GM10266 (cell line): ENCODE measurements at regions not wholly inside any gene's neighbourhood (a gene's known extent, or its start where the extent isn't known, plus 50 kb on each side); places are given as distances from the start of the nearest gene placed in this dataset.
"Not testable (repeated sequence)": the region's sequence is repeated elsewhere in the genome, so short reads cannot be mapped to it uniquely, and the experiment has no call there.

Source experiments
- DNase-seq: peaks from one replicate; pipeline ENCODE4 v3.0.0; 2012; ENCODE audit errors: extremely low spot score
- TF ChIP-seq, protein P1 (sequence below): IDR thresholded peaks from 2 replicates; pipeline ENCODE4 v1.5.1; 2012; ENCODE audit warnings: mild to moderate bottlenecking, low read depth; ENCODE audit not compliant: control insufficient read depth, insufficient read depth; ENCODE audit errors: missing control alignments

DNA sequence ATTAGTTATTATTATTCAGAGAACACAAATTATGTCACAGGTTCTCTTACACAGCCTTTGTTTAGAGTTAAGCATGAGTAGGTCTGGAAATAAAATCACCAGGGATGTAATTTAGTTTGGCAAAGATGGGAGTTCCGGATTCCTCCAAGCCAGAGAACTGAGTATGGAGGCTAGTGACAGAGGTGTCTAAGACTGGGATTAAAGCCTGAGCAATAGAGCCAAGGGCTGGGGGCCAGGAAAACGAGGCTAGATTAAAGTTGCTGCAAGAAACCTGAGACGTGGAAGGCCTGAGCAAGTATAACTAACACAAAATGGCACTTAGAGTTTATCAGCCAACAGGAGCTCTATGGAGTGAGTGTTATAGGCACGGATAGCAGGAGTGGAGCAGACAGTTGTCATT, 381.6 kb downstream of the SRGAP2C start:
- no peak for DNase-seq
- TF ChIP-seq, protein P1, sequence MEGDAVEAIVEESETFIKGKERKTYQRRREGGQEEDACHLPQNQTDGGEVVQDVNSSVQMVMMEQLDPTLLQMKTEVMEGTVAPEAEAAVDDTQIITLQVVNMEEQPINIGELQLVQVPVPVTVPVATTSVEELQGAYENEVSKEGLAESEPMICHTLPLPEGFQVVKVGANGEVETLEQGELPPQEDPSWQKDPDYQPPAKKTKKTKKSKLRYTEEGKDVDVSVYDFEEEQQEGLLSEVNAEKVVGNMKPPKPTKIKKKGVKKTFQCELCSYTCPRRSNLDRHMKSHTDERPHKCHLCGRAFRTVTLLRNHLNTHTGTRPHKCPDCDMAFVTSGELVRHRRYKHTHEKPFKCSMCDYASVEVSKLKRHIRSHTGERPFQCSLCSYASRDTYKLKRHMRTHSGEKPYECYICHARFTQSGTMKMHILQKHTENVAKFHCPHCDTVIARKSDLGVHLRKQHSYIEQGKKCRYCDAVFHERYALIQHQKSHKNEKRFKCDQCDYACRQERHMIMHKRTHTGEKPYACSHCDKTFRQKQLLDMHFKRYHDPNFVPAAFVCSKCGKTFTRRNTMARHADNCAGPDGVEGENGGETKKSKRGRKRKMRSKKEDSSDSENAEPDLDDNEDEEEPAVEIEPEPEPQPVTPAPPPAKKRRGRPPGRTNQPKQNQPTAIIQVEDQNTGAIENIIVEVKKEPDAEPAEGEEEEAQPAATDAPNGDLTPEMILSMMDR = no peak

DNA sequence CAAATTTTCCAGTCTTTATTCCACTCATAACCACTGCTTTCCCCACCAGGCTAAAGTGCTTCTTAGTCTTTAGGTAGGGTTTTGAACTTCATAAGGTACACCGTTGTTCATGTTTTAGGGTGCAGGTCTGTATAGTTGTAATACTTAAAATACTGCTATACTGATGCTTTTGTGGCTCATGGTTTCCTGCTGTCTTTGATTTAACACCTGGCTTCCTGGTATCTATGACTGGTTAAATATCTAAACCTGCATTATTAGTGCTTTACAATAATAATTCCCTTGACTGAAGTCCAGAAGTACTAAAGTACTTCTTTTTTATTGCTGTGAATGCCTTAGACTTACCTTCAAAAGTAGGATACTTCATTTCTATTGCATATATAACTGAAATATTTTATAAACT, 384.7 kb downstream of the SRGAP2C start:
- TF ChIP-seq, protein P1 = no peak
- no peak for DNase-seq

DNA sequence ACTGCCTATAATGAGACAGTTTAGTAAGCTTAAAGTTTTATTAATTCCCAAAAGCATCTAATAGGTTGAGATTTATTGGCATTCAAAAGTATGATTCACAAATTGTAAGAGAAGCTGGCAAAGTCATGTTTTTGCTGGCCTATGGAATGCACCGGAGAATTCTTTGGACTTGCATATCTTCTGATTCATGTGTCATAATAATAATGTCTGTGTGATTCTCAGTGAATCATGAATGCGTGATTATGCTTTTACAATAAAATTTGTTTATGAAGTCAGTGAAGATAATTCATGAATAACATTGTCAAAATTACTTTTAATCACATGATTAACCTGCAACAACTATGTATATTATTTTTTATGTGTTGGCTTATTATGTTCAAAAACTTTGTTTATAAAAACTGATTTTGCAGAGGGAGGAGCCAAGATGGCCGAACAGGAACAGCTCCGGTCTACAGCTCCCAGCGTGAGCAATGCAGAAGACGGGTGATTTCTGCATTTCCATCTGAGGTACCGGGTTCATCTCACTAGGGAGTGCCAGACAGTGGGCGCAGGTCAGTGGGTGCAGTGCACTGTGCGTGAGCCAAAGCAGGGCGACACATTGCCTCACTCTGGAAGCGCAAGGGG, 389.2 kb downstream of the SRGAP2C start:
- not testable (repeated sequence) for DNase-seq

DNA sequence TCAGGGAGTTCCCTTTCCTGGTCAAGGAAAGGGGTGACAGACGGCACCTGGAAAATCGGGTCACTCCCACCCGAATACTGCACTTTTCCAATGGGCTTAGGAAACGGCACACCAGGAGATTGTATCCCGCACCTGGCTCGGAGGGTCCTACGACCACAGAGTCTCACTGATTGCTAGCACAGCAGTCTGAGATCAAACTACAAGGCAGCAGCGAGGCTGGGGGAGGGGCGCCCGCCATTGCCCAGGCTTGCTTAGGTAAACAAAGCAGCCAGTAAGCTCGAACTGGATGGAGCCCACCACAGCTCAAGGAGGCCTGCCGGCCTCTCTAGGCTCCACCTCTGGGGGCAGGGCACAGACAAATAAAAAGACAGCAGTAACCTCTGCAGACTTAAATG, 389.7 kb downstream of the SRGAP2C start:
- DNase-seq = not testable (repeated sequence)

DNA sequence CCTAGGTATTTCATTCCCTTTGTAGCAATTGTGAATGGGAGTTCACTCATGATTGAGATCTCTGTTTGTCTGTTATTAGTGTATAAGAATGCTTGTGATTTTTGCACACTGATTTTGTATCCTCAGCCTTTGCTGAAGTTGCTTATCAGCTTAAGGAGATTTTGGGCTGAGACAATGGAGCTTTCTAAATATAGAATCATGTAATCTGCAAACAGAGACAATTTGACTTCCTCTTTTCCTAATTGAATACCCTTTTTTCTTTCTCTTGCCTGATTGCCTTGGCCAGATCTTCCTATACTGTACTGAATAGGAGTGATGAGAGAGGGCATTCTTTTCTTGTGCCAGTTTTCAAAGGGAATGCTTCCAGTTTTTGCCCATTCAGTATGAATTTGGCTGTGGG, 398.1 kb downstream of the SRGAP2C start:
- not testable (repeated sequence) for DNase-seq

DNA sequence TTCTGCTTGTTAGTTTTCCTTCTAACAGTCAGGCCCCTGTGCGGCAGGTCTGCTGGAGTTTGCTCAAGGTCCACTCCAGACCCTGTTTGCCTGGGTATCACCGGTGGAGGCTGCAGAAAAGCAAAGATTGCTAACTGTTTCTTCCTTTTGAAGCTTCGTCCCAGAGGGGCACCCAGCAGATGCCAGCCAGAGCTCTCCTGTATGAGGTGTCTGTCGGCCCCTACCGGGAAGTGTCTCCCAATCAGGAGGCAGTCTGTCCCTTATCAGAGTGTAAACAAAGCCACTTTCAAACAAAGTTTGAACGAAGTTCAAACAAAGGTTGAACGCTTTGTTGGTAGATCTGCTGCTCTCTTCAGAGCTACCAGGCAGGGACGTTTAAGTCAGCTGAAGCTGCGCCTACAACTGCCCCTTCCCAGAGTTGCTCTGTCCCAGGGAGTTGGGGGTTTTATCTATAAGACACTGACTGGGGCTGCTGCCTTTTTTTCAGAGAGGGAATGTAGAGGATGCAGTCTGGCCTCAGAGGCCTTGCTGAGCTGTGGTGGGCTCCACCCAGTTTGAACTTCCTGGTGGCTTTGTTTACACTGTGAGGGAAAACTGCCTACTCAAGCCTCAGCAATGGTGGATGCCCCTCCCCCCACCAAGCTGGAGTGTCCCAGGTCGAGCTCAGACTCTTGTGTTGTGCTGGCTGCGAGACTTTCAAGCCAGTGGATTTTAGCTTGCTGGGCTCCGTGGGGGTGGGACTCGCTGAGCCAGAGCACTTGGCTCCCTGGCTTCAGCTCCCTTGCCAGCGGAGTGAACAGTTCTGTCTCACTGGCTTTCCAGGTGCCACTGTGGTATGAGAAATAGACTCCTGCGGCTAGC, 401.8 kb downstream of the SRGAP2C start:
- no peak for DNase-seq
- TF ChIP-seq, protein P1 = no peak

DNA sequence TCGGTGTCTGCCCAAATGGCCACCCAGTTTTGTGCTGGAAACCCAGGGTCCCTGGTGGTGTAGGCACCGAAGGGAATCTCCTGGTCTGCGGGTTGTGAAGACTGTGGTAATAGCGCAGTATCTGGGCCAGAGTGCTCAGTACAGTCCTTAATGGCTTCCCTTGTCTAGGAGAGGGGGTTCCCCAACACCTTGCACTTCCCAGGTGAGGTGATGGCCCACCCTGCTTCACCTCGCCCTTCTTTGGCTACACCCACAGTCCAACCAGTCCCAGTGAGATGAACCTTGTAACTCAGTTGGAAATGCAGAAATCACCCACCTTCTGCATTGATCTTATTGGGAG, 402.4 kb downstream of the SRGAP2C start:
- no peak for DNase-seq
- TF ChIP-seq, protein P1 = no peak

DNA sequence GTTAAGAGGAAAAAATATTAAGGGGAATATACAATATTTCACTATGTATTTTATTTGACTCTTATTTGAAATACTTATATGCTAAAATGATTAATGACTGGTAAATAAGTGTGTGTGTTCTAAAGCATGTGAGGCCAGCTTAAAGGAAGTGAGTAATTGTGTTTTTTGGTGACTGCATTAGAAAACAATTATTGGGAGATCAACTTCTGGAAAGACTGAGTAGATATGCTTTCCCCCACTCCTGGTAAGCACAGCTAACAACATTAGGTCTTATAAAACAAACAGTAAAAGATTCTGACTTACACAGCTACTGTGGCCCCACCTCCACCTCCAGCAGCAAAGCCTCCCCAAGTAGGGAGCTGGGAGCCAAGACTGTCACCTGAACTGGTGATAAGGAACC, 403.0 kb downstream of the SRGAP2C start:
- TF ChIP-seq, protein P1 = no peak
- no peak for DNase-seq

DNA sequence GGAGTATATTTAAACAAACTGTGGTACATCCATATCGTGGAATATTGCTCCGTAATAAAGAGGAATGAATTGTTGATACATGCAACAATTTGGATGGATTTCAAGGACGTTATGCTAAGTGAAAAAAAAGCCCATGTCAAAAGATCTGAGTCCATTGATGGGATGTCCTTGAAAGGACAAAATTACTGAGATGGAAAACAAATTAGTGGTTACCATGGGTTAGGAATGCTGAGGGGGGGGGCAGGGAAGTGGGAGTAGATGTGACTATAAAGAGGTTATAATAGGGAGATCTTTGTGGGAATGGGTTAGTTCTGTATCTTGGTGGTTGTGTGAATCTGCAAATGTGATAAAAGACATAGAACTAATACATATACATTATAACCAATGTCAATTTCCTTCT, 409.3 kb downstream of the SRGAP2C start:
- TF ChIP-seq, protein P1 = no peak
- no peak for DNase-seq
